AG04450 (cell line): ENCODE measurements at regions not wholly inside any gene's neighbourhood (a gene's known extent, or its start where the extent isn't known, plus 50 kb on each side); places are given as distances from the start of the nearest gene placed in this dataset.

ENCODE experiments used
- CTCF ChIA-PET: fragments of 300-600, 350-600 bp; formaldehyde crosslinking; extraction: SDS; loops from one replicate; lab custom pipeline; 2022; ENCODE audit warnings: antibody characterized with exemption, inconsistent platforms; lab: Charles Lee
- POLR2A ChIA-PET: fragments of 350-600 bp; formaldehyde crosslinking; extraction: SDS; loops from one replicate; lab custom pipeline; 2021; ENCODE audit warnings: antibody characterized with exemption, inconsistent platforms; lab: Yijun Ruan, JAX
- DNase-seq: peaks from one replicate; pipeline ENCODE4 v3.0.0-alpha.2; 2011; ENCODE audit warnings: low read depth, low spot score
- H3K27ac ChIP-seq: one replicate; pipeline ENCODE4 v1.5.1; 2012; ENCODE audit warnings: low read depth, low read length, control low read depth
- H3K27me3 ChIP-seq: one replicate; pipeline ENCODE4 v1.6.0; 2012; ENCODE audit warnings: low read length; ENCODE audit not compliant: control insufficient read depth, insufficient read depth
- H3K4me3 ChIP-seq: 2 replicates; pipeline ENCODE4 v1.5.1; 2011; ENCODE audit warnings: mild to moderate bottlenecking, low read depth, low read length, control low read depth
- H3K9me3 ChIP-seq: 2 replicates; pipeline ENCODE4 v1.5.1; 2012; ENCODE audit warnings: low read length; ENCODE audit not compliant: control insufficient read depth, insufficient read depth
- TF ChIP-seq, protein P1 (sequence below): IDR thresholded peaks from 2 replicates; pipeline ENCODE4 v1.5.1; 2011; ENCODE audit warnings: low read depth, low read length, control low read depth, inconsistent platforms

DNA sequence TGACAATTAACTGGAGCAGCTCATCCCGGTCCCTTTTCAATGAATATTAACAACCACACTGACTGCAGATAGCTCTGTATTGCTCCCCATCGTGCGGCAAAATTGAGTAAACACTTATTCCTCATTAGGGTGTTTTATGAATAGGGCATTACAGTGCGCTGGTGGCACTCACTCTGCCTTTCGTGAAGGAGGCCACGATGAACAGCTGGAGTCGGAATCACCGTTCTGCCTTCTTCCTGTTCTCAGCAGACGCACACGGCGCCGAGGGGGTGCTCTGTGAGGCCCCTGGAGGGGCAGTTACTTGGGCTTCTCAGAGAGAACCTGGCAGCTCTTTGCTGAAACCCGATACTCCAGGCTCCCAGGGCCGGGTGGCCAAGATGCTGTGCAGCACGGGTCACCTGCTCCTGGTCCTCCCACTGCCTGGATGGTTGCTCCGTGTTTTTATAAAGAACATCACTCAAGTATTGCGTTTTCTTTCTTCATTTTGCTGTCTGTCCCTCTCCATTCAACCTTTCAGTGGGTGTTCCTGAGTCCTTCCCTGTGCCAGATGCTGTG lies 241.9 kb downstream of the GLRX3 start:
- Histone ChIP-seq H3K4me3 (no peak overlapping the region), H3K9me3 (peaks cover 74% of the 10 kb centered on the region), H3K27ac (no peak overlapping the region), H3K27me3 (no peaks in the 10 kb centered on the region)
- TF ChIP-seq, protein P1, sequence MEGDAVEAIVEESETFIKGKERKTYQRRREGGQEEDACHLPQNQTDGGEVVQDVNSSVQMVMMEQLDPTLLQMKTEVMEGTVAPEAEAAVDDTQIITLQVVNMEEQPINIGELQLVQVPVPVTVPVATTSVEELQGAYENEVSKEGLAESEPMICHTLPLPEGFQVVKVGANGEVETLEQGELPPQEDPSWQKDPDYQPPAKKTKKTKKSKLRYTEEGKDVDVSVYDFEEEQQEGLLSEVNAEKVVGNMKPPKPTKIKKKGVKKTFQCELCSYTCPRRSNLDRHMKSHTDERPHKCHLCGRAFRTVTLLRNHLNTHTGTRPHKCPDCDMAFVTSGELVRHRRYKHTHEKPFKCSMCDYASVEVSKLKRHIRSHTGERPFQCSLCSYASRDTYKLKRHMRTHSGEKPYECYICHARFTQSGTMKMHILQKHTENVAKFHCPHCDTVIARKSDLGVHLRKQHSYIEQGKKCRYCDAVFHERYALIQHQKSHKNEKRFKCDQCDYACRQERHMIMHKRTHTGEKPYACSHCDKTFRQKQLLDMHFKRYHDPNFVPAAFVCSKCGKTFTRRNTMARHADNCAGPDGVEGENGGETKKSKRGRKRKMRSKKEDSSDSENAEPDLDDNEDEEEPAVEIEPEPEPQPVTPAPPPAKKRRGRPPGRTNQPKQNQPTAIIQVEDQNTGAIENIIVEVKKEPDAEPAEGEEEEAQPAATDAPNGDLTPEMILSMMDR, result no peak
- POLR2A ChIA-PET, result no interaction called here
- CTCF ChIA-PET, result no interaction called here
- no peak for DNase-seq

GRCh38 chr10:130378556-130379400 lies 242.6 kb downstream of the GLRX3 start:
- POLR2A ChIA-PET, result no interaction called here
- no peaks in the 10 kb centered on the region for H3K27me3 ChIP-seq
- TF ChIP-seq, protein P1, result no peak
- DNase-seq, result no peak
- no peak overlapping the region for H3K27ac ChIP-seq
- no peak overlapping the region for H3K4me3 ChIP-seq
- H3K9me3 ChIP-seq, result peaks cover 68% of the 10 kb centered on the region
- CTCF ChIA-PET, result no interaction called here

GRCh38 chr10:130380056-130380455 lies 243.9 kb downstream of the GLRX3 start:
- Histone ChIP-seq H3K27me3 (no peaks in the 10 kb centered on the region), H3K4me3 (no peak overlapping the region), H3K9me3 (peaks cover 70% of the 10 kb centered on the region), H3K27ac (no peak overlapping the region)
- CTCF ChIA-PET, result no interaction called here
- TF ChIP-seq, protein P1, result no peak
- DNase-seq, result no peak
- POLR2A ChIA-PET, result no interaction called here

DNA sequence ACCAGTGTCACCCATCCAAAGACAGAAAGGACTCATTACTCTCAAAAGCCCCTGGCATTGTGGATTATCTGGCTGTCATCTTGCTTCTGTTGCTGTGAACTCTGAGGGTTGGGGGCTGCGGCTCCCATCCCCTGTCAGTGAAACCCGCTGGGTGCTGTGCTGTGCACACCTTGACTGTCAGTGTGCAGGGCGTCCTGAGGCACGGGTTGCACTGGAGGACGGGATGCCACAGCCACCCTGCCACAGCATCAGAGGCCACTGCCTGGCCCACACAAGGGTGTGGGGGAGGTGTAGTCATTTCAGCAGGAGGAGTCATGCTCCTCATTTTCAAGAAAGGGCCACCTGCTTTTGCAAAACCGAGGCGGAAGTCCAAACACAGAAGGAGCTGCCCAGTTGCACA lies 245.8 kb downstream of the GLRX3 start:
- POLR2A ChIA-PET, result no interaction called here
- H3K27me3 ChIP-seq, result no peaks in the 10 kb centered on the region
- CTCF ChIA-PET, result interaction anchor here (0.7 kb wide), 1 partner anchor 46 kb away, joined by 3 read pairs; no protein-coding TSS in a partner anchor
- TF ChIP-seq, protein P1, result no peak
- peaks cover 63% of the 10 kb centered on the region for H3K9me3 ChIP-seq
- no peak overlapping the region for H3K27ac ChIP-seq
- DNase-seq, result no peak
- no peak overlapping the region for H3K4me3 ChIP-seq

DNA sequence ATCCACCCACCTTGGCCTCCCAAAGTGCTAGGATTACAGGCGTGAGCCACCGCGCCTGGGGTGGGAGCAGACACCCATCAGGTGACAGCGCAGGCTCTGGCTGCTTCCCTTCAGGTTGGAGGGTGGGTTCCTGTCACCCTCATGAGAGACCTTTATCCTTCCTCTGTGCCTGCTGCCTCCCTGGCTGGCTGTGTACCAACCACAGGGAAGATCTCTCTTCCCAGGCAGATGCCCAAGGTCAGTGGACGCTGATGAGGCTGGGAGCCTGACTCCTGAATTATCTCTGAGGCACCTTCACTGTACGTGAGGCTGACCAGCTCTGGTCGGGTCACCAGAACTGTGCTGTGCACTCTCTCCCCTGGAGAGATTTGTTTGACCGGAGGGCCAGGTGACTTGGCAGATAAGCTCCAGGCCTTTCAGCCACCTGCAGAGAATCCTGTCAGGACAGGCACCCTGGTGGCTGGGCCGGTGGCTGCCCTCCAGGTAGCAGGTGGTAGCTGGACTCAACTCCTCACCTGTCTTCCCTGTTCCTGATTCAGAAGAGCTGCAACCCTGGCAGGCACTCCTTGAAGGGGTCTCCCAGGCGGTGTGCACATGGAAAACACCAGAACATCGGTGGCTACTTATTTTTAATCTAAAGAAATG lies 251.9 kb downstream of the GLRX3 start:
- Histone ChIP-seq H3K27me3 (no peaks in the 10 kb centered on the region), H3K4me3 (no peak overlapping the region), H3K27ac (no peak overlapping the region), H3K9me3 (peaks cover 59% of the 10 kb centered on the region)
- POLR2A ChIA-PET, result no interaction called here
- CTCF ChIA-PET, result no interaction called here
- TF ChIP-seq, protein P1, result no peak
- no peak for DNase-seq
